Hematopoietic multipotent progenitor cell treated with erythropoietin and hydrocortisone succinate and interleukin-3 and kit ligand, for 17 days (in vitro differentiated cells): ENCODE measurements at regions not wholly inside any gene's neighbourhood (a gene's known extent, or its start where the extent isn't known, plus 50 kb on each side); places are given as distances from the start of the nearest gene placed in this dataset.

Source experiments
- DNase-seq: peaks from one replicate; pipeline ENCODE4 v3.0.0-alpha.2; 2015; ENCODE audit warnings: low spot score

DNA sequence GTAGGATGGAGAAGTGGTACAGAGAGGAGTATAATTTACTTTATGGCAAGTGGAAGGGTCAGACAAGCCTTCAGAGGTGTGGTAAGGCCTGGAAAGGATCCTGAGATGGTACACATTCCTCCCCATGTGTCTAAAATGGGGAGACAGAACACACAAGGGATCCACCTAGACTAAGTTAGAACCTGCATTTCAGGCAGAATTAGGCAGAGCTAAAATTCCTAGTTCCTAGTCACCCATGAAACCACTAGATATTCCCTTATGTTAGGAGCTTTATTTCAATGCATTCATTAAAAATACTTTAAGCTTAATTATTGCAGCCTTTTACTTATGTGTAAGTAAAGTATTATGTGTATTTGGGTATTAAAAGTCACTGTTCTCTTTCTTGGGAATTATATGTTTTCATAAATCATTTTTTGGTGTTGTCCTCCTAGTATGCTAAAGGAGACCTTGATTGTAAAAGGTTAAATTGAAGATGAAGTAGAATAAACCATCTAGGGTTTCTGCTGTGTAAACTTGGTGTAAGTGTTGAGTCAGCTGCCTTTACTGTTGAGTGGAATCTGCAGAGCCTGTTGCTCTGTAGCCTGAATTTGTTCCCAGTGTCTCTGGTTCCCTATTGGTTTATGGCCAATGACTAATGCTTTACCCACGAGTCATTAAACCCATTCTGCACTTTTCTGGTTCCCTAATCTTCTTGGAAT is 423.2 kb downstream of the ATP23 start:
- DNase-seq: no peak

DNA sequence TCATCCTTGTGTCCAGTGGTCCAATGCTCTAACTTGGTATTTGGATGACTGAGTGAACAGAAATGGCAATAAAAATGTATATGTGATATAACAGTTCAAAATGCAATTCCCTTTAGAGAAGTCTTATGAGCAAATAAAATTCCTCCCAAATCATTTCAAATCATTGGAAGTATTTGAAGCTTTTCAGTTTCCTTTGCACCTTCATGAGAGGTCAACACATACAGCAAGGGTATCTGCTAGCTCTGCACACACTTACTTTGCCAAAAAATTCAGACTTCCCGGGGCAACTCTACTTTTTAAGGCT is 423.7 kb downstream of the ATP23 start:
- no peak for DNase-seq

GRCh38 chr12:58367041-58367440 is 425.7 kb downstream of the ATP23 start:
- no peak for DNase-seq

DNA sequence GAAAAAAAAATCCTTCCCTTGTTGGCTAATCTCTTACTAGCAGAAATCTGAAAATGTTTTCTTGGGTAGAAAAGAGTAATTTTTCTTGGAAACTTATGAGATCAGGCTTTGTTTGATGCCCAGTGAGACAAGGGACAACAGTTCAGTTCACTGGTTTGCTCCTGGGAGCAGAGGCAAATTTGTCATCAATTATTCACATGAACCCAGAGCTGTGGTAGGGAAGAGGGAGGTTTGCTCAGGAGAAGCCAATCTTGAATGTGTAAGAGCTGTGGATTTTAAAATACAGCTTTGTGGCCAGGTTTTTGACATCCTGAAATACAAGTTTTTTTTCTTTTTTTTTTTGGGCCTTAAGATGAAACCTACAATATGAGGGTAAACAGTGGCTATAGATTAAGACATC is 426.6 kb downstream of the ATP23 start:
- no peak for DNase-seq

DNA sequence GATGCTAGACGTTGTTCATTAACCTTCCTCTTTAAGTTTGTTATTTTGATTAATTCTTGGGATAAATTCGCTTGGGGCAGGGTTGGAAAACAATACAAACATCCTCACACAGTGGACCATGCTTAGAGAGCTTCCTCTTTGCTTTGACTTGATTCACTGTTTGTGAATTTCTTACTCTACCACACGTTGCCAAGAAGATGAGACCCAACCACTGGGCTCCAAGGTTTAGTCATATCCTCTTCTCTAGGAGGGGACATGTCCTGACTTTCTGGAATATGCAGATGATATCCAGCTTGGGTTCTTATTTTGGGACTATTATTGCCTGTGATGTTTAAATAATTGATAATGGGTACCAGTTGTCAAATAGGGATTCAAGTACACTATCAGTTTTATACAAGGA is 428.2 kb downstream of the ATP23 start:
- no peak for DNase-seq

- DNase-seq: no peak
These were observed 430.9 kb downstream of the ATP23 start for GRCh38 chr12:58372298-58372697.

DNA sequence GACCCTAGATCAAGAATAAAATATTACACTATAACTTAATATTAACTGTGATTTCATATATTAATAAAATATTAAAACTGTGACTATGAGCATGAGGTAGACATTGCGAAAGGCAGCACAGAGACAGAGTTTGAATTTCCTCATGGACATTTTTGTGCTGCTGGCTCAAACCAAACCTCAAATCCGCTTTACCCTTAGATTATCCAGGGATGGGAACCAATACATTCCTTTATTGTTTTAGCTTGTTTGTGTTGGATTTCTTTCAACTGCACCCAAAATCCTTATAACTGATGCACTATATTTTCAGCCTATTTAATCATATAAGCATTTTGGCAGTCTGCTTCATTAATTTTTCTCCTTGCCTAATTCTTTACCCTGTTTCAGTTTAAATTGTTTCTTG is 436.7 kb downstream of the ATP23 start:
- DNase-seq: no peak

DNA sequence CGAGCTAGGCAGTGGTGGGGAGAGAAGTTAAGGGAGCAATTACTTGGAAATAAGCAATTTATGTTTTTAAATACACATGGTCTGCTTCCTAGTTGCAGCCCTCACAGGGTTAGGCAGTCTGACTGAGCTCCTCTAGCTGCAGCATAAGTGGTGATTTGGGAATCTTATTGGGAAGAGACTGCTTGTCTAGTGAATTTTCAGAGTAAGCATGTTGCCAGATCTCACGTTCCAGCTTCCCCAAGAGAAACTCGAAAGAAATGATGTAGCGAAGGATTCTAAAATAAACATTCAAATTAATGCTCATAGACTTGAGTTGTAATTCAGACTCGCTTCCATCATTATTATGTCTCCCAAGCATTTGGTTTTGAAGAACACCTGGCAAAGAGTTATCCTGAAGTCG is 440.2 kb downstream of the ATP23 start:
- DNase-seq: no peak

DNA sequence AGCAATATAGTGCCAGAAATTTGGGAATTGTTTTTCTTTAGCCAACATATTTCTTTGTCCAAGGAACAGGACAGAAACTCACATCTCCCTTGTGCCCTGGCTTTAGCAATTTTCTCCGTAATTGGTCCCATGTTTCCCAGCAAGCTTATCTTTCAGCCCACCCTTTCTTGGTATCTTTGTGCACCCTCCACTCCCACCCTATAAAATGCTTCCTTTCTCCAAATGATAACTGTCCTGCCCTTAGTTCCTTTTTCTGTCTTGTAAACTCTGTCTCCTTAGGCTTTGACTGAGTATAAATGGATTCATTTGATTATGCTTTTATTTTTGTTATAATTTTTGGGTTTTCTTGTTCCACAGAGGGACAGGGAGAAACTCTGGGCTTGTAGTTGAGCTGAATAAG is 442.8 kb downstream of the ATP23 start:
- no peak for DNase-seq

- no peak for DNase-seq
These were observed 444.8 kb downstream of the ATP23 start for GRCh38 chr12:58386136-58386535.

- no peak for DNase-seq
These were observed 445.8 kb downstream of the ATP23 start for GRCh38 chr12:58387199-58387598.

DNA sequence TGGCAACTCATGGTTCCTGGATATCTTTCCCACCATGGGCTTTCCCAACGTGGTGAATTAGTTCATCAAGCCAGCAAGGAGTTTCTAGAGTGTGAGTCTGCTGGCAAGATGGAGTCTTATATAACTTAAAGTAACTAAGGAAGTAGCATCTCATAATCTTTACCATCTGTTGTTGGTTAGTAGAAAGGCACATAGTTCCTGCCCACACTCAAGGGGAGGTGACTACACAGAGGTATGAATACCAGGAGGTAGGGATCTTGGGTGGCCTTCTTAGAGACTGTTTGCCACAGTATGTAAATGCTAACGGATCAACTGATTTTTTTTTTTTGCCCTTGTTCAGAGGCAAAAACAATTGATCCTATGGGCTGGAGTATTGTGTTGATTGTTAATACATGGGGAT is 446.9 kb downstream of the ATP23 start:
- no peak for DNase-seq

DNA sequence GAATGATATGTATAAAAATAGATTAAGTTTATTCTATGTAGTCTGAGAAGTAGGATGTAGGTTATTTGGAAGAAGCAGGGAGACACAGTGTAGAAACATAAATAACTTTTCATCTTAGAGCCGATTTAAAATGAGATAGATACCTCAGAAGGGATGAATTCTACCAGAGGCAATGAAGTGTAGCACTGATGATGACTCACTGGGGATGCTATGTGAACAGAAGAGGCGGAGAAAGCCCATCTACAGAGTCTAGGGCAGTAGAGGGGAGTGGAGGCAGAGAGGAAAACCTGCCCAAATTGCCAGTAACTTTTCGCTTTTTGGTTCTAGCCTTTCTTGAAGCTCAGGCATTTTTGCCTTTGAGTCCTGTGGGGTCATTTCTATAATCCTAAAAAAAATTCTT is 451.8 kb downstream of the ATP23 start:
- no peak for DNase-seq

GRCh38 chr12:58395056-58395455 is 453.7 kb downstream of the ATP23 start:
- no peak for DNase-seq

GRCh38 chr12:58395470-58395869 is 454.1 kb downstream of the ATP23 start:
- no peak for DNase-seq

DNA sequence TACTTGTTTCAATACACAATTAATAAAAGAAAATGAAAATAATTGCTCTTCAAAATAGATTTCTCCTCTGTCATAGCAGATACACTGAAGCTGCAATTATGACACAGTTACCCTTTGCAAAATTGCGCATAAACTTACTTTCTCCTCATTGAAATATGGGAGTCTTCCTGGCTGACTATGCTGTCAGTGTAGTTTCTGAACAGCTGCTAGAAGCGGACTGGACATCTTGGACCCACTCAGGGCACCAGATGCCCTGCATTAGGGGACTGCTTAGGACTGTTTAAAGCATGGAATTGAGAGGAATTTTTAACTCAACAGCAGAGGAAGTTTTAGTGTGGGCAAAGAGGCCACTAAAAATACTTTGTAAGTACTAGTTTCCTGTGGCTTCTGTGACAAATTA is 454.9 kb downstream of the ATP23 start:
- DNase-seq: no peak

DNA sequence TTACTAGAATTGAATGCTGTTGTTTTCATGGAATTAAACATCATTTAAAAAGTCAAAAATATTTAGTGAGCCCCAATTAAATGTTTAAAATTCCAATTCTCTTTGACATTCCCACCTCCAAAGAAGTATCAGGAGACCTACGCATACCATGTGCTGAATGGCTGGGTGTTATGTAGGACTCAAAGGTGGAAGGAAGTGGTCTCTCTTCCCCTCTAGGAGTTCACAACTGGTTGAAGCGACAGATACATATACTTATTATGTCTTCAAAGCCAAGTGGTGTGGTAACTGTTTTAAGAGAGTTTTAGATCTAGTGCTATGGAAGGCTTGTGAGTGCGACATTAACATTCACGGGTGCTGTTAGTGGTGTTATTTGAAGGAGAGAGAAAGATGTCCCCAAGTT is 464.0 kb downstream of the ATP23 start:
- DNase-seq: no peak

DNA sequence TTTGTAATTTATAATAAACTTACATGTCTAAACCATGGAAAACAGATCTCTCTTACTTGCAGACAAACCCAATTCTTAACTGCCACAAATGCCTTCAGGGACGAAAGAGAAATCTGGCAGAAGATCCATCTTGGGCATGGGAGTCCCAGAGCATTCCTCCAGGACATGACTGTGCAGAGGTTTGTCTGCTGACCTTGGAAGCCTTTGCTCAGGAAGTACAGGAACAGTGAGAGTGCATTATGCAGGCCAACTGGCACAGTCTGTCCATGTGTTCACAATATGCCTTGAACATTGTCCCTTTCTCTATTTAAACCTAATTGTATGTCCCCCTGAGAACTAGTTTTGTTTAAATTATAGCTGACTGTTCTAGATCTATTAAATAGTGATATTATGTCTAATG is 467.1 kb downstream of the ATP23 start:
- no peak for DNase-seq

DNA sequence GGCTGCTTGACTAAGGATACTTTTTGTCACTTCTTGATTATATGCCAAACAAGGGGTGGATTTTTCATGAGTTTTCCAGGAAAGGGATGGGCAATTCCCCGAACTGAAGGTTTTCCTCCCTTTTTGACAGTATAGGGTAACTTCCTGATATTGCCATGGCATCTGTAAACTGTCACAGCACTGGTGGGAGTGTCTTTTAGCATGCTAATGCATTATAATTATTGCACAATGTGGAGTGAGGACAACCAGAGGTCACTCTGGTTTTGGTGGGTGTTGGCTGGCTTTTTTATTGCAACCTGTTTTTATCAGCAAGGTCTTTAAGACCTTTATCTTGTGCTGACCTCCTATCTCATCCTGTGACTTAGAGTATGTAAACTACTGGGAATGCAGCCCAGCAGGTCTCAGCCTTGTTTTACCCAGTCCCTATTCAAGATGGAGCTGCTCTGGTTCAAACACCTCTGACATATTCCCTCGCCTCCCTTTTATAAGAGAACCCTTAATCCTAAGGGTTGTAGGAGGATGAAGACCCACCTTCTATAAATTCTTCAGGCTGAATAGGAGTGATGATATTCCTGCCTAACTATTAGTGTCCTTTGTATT is 471.2 kb downstream of the ATP23 start:
- DNase-seq: no peak

- DNase-seq: no peak
These were observed 472.4 kb downstream of the ATP23 start for GRCh38 chr12:58413794-58414193.

GRCh38 chr12:58414398-58414871 is 473.1 kb downstream of the ATP23 start:
- no peak for DNase-seq

DNA sequence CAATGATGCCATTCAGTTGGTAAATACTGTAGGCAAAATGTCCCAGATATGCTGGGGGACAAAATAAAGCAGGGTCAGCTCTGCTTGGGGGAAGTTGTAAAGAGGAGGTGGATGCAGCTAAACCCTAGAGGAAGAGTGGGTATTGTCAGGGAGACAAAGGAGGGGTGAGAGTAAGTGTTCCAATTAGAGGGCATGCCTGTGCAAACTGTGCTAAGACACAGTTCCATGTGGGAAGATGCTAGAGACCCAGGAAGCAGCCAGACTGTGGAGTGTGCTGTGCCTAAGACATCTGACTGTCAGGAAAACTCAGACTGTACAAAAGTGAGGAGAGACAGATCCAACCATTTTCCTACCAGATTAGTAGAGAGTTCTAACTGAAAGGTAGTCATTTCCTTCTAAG is 474.3 kb downstream of the ATP23 start:
- DNase-seq: no peak

DNA sequence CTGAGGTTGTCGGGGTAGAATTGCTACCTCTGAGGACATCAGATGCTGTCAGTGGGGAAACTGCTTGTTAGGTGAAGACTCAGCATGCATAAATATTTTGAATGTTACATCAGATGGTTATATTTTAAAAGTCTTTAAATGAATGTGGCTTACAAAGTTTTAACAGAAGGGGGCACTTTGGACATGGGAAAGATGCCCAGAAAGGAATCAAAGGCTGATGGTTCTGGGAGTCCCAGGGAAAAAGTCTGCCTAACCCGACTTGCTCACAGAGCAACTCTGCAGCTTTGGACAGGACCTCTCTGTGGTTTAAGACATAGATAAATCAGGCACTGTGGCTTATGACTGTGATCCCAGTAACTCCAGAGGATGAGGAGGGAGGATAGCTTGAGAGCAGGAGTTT is 474.9 kb downstream of the ATP23 start:
- DNase-seq: no peak

GRCh38 chr12:58419196-58419760 is 477.9 kb downstream of the ATP23 start:
- DNase-seq: no peak
